Nephron (organoid): ENCODE measurements at regions not wholly inside any gene's neighbourhood (a gene's known extent, or its start where the extent isn't known, plus 50 kb on each side); places are given as distances from the start of the nearest gene placed in this dataset.

ENCODE experiments used
- H3K27ac Mint-ChIP-seq, 3 experiments: 2 replicates each; pipeline ENCODE4 v1.8.0; 2020; ENCODE audit warnings: mixed read lengths in 3 of 3, mild to moderate bottlenecking in 2 of 3, moderate library complexity in 1 of 3
- H3K27me3 Mint-ChIP-seq: 2 replicates; pipeline ENCODE4 v1.8.0; 2021; ENCODE audit warnings: low read depth, mild to moderate bottlenecking, moderate library complexity, mixed read lengths
- H3K36me3 Mint-ChIP-seq: 2 replicates; pipeline ENCODE4 v1.8.0; 2020; ENCODE audit warnings: low read depth, mixed read lengths
- H3K4me1 Mint-ChIP-seq: 2 replicates; pipeline ENCODE4 v1.8.0; 2020; ENCODE audit warnings: mixed read lengths
- H3K4me3 Mint-ChIP-seq, 3 experiments: 2 replicates each; pipeline ENCODE4 v1.8.0; 2020; ENCODE audit warnings: mild to moderate bottlenecking in 3 of 3, mixed read lengths in 3 of 3, moderate library complexity in 2 of 3
- H3K9me3 Mint-ChIP-seq: 2 replicates; pipeline ENCODE4 v1.8.0; 2020; ENCODE audit warnings: mixed read lengths
- TF ChIP-seq, protein P1 (sequence below), 3 experiments: fragments of 200-600 bp; sonication (generic); IDR thresholded peaks; one replicate each; pipeline ENCODE4 v1.5.0; 2021; ENCODE audit warnings: antibody characterized with exemption in 3 of 3; ENCODE audit not compliant: unreplicated experiment in 3 of 3

- no peaks in the 10 kb centered on the region for H3K27me3 Mint-ChIP-seq
- no peaks in the 10 kb centered on the region for H3K36me3 Mint-ChIP-seq
Observed at GRCh38 chr13:54836273-54836672, 1807.7 kb downstream of the OLFM4 start.

GRCh38 chr13:54841682-54842081 lies 1813.1 kb downstream of the OLFM4 start:
- no peaks in the 10 kb centered on the region for H3K36me3 Mint-ChIP-seq
- H3K27ac Mint-ChIP-seq: no peak overlapping the region
- no peak overlapping the region for H3K4me3 Mint-ChIP-seq
- no peaks in the 10 kb centered on the region for H3K9me3 Mint-ChIP-seq
- no peaks in the 10 kb centered on the region for H3K4me1 Mint-ChIP-seq
- TF ChIP-seq, protein P1, sequence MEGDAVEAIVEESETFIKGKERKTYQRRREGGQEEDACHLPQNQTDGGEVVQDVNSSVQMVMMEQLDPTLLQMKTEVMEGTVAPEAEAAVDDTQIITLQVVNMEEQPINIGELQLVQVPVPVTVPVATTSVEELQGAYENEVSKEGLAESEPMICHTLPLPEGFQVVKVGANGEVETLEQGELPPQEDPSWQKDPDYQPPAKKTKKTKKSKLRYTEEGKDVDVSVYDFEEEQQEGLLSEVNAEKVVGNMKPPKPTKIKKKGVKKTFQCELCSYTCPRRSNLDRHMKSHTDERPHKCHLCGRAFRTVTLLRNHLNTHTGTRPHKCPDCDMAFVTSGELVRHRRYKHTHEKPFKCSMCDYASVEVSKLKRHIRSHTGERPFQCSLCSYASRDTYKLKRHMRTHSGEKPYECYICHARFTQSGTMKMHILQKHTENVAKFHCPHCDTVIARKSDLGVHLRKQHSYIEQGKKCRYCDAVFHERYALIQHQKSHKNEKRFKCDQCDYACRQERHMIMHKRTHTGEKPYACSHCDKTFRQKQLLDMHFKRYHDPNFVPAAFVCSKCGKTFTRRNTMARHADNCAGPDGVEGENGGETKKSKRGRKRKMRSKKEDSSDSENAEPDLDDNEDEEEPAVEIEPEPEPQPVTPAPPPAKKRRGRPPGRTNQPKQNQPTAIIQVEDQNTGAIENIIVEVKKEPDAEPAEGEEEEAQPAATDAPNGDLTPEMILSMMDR (IDR thresholded peaks at IDR 0.05; ENCODE audit: unreplicated experiment in 3 of 3): no peak
- H3K27me3 Mint-ChIP-seq: peaks cover 4% of the 10 kb centered on the region

More at GRCh38 chr13:54836273-54836672, 1807.7 kb downstream of the OLFM4 start:
- no peaks in the 10 kb centered on the region for H3K4me1 Mint-ChIP-seq
- no peaks in the 10 kb centered on the region for H3K9me3 Mint-ChIP-seq
- H3K27ac Mint-ChIP-seq: no peak overlapping the region
- TF ChIP-seq, protein P1 (IDR thresholded peaks at IDR 0.05; ENCODE audit: unreplicated experiment in 3 of 3): no peak
- H3K4me3 Mint-ChIP-seq: no peak overlapping the region

DNA sequence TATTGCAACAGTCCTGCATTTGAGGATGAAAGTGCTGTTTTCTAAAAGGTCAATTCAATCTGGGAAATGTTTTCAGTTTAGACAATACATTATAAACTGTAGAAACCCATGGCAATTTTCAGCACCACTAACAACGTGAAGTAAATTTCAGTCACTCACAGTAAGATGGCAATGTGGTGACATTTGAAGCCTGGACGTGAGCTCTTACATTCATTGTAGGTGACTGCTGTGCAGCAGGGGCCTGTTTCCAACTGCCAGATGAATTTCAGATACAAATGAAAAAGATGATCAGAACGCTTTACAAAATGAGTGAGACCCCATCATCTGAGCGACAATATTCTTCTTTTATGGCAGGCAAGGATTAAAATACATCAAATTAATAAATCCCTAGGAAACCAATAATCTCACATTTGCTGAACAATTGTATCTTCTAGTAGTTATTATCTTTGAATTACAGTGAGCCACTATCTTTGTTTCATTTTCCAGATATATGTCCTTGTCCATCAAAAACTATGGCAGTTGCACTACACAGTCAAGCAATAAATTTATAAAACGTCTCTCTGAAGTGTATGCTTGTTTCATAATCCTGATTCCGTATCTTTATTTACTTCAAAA lies 1816.8 kb downstream of the OLFM4 start:
- TF ChIP-seq, protein P1 (IDR thresholded peaks at IDR 0.05; ENCODE audit: unreplicated experiment in 3 of 3): no peak
- H3K4me1 Mint-ChIP-seq: no peaks in the 10 kb centered on the region
- H3K27me3 Mint-ChIP-seq: peaks cover 4% of the 10 kb centered on the region
- H3K27ac Mint-ChIP-seq: no peak overlapping the region
- H3K36me3 Mint-ChIP-seq: no peaks in the 10 kb centered on the region
- H3K9me3 Mint-ChIP-seq: no peaks in the 10 kb centered on the region
- H3K4me3 Mint-ChIP-seq: no peak overlapping the region

GRCh38 chr13:54852831-54853230 lies 1824.2 kb downstream of the OLFM4 start:
- H3K9me3 Mint-ChIP-seq: no peaks in the 10 kb centered on the region
- H3K4me1 Mint-ChIP-seq: no peaks in the 10 kb centered on the region
- no peak overlapping the region for H3K4me3 Mint-ChIP-seq
- no peaks in the 10 kb centered on the region for H3K36me3 Mint-ChIP-seq
- no peaks in the 10 kb centered on the region for H3K27me3 Mint-ChIP-seq
- no peak overlapping the region for H3K27ac Mint-ChIP-seq
- TF ChIP-seq, protein P1 (IDR thresholded peaks at IDR 0.05; ENCODE audit: unreplicated experiment in 3 of 3): no peak

DNA sequence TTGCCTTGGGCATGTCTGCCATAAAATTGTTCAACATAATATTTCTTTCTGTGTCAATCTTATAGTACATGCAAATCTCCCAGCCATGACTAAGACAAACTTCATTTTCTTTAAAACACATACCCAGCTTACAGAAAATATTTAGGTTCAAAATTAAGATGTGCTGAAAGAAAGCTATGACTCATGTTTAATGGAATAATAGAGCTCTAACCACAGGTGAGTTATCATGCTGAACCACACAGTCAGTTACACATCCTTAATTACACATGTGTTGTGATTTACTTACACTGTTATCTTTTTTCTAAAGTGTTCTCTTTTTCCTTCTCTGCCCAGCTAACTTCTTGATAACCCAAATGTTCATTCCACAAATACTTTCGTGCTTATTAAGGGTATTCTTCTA lies 1831.2 kb downstream of the OLFM4 start:
- Mint-ChIP-seq H3K27me3 (no peaks in the 10 kb centered on the region), H3K4me1 (no peaks in the 10 kb centered on the region), H3K27ac (no peak overlapping the region), H3K36me3 (no peaks in the 10 kb centered on the region), H3K4me3 (no peak overlapping the region), H3K9me3 (no peaks in the 10 kb centered on the region)
- TF ChIP-seq, protein P1 (IDR thresholded peaks at IDR 0.05; ENCODE audit: unreplicated experiment in 3 of 3): no peak

- H3K4me1 Mint-ChIP-seq: no peaks in the 10 kb centered on the region
- H3K27me3 Mint-ChIP-seq: no peaks in the 10 kb centered on the region
- no peak overlapping the region for H3K4me3 Mint-ChIP-seq
- TF ChIP-seq, protein P1 (IDR thresholded peaks at IDR 0.05; ENCODE audit: unreplicated experiment in 3 of 3): no peak
- no peaks in the 10 kb centered on the region for H3K36me3 Mint-ChIP-seq
- H3K27ac Mint-ChIP-seq: no peak overlapping the region
- no peaks in the 10 kb centered on the region for H3K9me3 Mint-ChIP-seq
Observed at GRCh38 chr13:54875111-54875510, 1846.5 kb downstream of the OLFM4 start.
